CD1c-positive myeloid dendritic cell (primary cell): ENCODE measurements at regions not wholly inside any gene's neighbourhood (a gene's known extent, or its start where the extent isn't known, plus 50 kb on each side); places are given as distances from the start of the nearest gene placed in this dataset.
"Not testable (repeated sequence)": the region's sequence is repeated elsewhere in the genome, so short reads cannot be mapped to it uniquely, and the experiment has no call there.

Experiments
- DNase-seq: peaks from one replicate; pipeline ENCODE4 v3.0.0-alpha.2; 2016; ENCODE audit errors: extremely low spot score

DNA sequence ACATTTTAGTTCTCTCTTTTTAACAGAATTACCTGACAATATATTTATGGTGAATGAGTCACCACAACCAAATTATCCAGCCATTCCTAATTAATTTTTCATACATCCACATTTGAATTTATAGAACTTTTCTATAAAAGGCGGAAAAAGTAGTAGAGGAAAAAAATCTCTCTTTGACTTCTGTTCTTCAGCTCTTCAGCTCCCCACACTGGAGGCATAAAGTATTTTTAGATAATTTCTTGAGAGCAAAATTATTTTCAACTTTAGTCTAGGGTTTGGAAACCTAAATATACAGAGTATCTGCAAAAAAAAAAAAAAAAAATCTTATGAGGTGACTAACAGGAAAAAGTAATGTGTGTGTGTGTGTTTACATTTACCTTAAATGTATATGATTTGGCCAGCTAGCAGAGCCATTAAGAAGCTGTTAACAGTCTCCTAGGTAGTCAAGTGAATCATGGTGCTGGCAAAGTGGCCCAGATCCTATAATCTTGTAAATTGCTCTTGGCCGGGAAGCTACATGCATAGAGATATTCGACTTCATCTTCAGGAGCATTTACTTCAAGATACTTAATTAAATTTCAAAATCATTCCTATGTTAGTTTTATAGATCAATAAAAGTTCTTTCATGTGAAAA lies 383.1 kb upstream of the STEAP1 start:
- DNase-seq: no peak

- DNase-seq: no peak
Observed at GRCh38 chr7:89772276-89772675, 382.0 kb upstream of the STEAP1 start.

GRCh38 chr7:89773611-89774010 lies 380.7 kb upstream of the STEAP1 start:
- DNase-seq: no peak

GRCh38 chr7:89775459-89775858 lies 378.8 kb upstream of the STEAP1 start:
- DNase-seq: no peak

GRCh38 chr7:89776980-89777379 lies 377.3 kb upstream of the STEAP1 start:
- DNase-seq: no peak

DNA sequence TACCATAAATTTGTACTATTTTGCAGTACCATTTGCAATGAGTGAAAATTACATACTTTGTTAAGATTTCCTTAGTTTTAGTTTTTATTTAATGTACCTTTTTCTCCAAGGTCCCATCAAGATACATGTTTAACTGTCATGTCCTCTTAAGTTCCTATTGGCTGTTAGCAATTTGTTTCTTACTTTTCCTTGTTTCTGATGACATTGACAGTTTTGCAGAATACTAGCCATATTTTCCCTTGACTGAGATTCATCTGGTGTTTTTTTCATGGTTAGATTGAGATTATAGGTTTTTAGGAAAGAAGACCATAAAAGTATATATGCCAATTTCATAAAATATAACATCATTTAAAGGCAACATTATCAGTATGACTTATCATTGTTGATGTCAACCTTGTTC lies 376.8 kb upstream of the STEAP1 start:
- DNase-seq: no peak

- no peak for DNase-seq
Observed at GRCh38 chr7:89780291-89780690, 374.0 kb upstream of the STEAP1 start.

DNA sequence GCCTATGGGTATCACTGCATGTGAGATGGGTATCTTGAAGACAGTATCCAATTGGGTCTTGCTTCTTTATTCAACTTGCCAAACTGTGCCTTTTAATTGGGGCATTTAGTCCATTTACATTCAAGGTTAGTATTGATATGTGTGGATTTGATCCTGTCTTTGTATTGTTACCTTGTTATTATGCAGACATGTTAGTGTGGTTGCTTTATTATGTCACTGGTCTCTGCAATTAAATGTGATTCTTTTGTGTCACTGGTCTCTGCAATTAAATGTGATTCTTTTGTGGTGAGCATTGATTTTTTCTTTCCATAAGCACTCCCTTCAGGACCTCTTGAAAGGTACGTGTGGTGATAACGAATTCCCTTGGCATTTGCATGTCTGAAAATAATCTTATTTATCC lies 357.8 kb upstream of the STEAP1 start:
- no peak for DNase-seq

- DNase-seq: no peak
Observed at GRCh38 chr7:89797965-89798598, 356.2 kb upstream of the STEAP1 start.

DNA sequence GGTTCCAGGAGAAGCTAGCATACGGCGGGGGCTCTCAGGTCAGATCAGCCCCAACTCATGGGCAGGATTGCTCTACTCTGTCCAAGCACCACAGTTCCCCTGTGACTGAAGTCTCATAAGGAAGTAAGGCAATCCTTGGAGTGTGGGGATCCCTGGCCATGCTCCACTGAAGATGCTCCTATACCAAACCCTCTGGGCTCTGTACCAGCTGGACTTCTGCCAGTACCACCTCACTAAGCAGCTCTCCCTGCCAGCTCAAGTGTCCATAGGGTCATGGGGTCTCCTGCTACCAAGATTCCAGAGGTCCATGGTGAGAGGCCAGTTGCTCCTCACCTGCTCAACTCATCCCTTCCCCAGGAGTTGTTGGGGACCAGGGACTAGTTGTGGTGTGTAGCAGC lies 355.7 kb upstream of the STEAP1 start:
- DNase-seq: no peak

GRCh38 chr7:89800761-89801160 lies 353.5 kb upstream of the STEAP1 start:
- no peak for DNase-seq

DNA sequence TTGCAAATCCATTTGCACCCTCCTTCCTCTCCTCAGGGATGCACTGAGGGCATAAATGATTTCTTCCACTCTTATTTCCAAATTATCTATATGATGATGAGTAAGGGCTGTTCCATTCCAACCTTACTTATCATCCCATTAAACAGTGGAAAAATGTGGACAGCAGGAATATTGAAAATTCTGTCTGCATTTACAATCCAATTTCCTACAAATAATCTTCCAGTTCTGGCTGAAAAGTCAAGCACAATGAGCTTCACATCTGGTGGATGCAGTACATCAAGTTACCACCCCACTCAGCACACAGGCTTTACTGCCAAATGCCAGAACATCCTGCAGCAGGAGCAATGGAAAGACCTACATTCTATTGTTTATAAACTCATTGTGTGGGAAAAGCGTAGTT lies 345.0 kb upstream of the STEAP1 start:
- no peak for DNase-seq

DNA sequence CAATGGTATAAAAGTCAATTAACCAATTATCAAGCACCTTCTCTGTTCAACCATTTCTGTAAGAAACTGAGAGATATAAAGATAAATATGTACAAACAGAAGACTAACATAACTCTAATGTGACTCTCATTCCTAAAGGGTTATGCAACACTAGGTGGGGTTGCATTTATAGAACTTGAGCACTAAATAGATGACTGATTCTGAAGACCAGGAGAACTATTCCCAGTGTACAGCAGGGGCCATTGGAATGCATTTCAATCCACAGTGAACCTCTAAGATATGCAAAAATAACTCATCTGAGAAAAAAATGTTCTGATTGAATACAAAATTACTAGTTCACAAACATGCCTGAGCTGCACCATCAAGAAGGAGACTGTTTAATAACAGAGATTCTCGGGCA lies 341.2 kb upstream of the STEAP1 start:
- no peak for DNase-seq

- no peak for DNase-seq
Observed at GRCh38 chr7:89826121-89826520, 328.1 kb upstream of the STEAP1 start.

GRCh38 chr7:89826557-89826956 lies 327.7 kb upstream of the STEAP1 start:
- DNase-seq: no peak

GRCh38 chr7:89837515-89837914 lies 316.8 kb upstream of the STEAP1 start:
- no peak for DNase-seq

DNA sequence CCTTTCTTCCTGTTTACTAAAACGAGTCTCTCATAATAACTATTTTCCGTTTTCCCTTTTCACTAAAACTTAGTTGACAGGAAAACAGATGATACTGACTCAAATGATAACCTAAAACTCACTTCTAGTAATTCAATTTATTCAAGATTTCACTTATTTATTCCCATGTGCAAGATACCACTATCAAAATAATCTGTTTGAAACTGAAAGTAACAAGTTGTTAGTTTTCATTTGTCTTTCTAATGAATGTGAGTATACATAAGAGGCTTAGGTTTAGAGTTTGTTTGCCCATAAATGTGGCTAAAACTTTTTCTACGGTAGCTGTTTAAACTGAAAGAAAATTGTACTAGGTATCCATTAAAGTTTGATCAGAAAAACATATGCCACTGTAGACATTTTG lies 314.9 kb upstream of the STEAP1 start:
- no peak for DNase-seq

GRCh38 chr7:89845952-89846351 lies 308.3 kb upstream of the STEAP1 start:
- no peak for DNase-seq

- no peak for DNase-seq
Observed at GRCh38 chr7:89849052-89849451, 305.2 kb upstream of the STEAP1 start.

DNA sequence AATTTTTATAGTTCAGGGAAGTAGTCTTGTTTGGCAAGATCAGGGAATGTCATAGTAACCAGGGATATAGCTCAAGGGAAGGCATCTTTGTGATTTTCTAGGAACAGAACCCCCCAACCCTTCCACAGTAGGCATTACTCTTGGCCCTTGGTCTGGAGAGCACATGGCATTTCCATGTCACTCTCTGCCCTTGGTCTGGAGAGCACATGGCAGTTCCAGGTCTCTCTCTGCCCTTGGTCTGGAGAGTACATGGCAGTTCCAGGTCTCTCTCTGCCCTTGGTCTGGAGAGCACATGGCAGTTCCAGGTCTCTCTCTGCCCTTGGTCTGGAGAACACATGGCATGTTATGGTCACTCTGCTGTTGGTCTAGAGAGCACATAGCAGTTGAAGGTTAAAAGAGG lies 297.2 kb upstream of the STEAP1 start:
- DNase-seq: not testable (repeated sequence)

GRCh38 chr7:89857767-89858166 lies 296.5 kb upstream of the STEAP1 start:
- no peak for DNase-seq

- DNase-seq: no peak
Observed at GRCh38 chr7:89887489-89887888, 266.8 kb upstream of the STEAP1 start.

DNA sequence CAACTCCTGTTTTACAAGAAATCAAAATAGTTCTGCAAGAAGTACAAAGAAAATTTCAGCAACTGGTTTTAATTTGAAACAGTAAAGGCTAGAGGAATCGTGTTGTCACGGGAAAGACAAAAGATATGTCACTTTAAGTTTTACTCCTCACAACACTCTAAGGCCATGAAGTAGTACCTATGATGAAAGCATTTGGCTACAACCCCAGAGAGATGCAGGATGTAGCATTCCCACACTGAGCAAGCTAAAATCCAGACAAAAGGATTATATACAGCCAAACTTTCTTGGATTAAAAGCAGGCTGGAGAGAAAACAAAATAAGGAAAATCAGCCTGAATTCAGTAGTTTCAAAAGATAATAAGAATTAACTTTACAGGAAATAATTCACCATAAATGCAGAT lies 245.5 kb upstream of the STEAP1 start:
- no peak for DNase-seq

DNA sequence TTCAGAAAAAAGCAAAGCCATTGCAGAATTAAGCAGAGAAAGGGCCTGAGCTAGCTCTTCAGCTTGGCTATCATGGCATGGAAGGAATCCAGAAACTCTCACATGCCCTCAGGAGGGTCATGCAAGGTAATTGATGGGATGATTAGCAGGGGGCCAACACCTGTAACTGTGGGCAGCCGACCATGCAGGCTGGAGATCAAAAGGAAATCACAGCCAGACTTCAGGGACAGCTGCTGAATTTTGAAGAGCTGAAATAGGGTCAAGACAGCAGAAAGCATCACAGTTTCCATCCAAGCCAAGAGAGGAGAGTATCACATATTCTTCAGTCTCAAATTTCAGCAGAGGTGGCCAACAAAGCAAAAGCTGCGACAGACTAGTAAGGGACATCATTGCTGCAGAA lies 239.6 kb upstream of the STEAP1 start:
- DNase-seq: no peak
